ENCODE measurements at regions not wholly inside any gene's neighbourhood (a gene's known extent, or its start where the extent isn't known, plus 50 kb on each side); places are given as distances from the start of the nearest gene placed in this dataset.

DNA sequence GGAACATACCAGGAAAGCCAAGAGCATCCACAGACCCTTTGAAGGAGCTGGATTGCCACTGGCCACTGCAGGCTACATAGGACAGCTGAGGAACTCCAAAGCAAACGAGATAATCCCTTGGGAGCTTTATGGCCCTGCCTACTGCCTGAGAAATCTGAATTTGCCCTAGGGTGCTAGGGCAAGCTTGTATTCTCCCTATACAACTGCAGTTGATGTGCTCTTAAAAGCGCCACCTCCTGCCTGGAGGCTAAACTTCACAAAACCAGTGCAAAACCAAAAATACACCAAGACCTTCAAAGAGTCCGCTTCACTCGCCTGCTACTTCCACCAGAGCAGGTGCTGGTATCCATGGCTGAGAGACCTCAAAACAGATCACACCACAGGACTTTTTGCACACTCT is 99.6 kb upstream of the KRR1 start:
- TF ChIP-seq, protein P1, sequence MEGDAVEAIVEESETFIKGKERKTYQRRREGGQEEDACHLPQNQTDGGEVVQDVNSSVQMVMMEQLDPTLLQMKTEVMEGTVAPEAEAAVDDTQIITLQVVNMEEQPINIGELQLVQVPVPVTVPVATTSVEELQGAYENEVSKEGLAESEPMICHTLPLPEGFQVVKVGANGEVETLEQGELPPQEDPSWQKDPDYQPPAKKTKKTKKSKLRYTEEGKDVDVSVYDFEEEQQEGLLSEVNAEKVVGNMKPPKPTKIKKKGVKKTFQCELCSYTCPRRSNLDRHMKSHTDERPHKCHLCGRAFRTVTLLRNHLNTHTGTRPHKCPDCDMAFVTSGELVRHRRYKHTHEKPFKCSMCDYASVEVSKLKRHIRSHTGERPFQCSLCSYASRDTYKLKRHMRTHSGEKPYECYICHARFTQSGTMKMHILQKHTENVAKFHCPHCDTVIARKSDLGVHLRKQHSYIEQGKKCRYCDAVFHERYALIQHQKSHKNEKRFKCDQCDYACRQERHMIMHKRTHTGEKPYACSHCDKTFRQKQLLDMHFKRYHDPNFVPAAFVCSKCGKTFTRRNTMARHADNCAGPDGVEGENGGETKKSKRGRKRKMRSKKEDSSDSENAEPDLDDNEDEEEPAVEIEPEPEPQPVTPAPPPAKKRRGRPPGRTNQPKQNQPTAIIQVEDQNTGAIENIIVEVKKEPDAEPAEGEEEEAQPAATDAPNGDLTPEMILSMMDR (IDR thresholded peaks at IDR 0.05): no peak
- no peak for TF ChIP-seq POLR2AphosphoS5 (IDR thresholded peaks at IDR 0.05)
- TF ChIP-seq POLR2A (IDR thresholded peaks at IDR 0.05): no peak

Data from prostate gland (tissue), 2 donors.